ENCODE measurements at regions not wholly inside any gene's neighbourhood (a gene's known extent, or its start where the extent isn't known, plus 50 kb on each side); places are given as distances from the start of the nearest gene placed in this dataset.

DNA sequence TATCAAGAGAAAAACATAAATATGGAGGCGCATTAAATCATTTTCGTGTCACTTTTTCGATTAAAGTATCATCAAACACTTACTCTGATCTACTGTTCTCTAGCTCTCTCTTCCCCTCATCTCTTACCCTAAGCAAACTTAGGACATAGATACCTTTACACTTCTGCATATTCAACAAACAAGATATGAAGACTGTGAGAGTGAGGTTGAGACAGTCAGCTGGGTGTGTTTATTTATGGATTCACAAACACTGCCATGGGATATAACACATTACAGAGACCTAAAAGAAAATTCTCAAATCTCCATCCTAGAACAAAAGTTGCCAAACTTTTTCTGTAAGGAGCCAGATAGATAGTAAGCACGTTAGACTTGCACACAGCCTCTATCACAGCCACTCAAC, 85.2 kb upstream of the ZNF385D start:
- TF ChIP-seq ARNTL (CRISPR knock-in tag; IDR thresholded peaks at IDR 0.05; ENCODE audit: borderline replicate concordance, low read depth): no peak
- no peak for TF ChIP-seq ZC3H10 (CRISPR knock-in tag; IDR thresholded peaks at IDR 0.05)
- no peak for TF ChIP-seq ZNF70 (CRISPR knock-in tag; IDR thresholded peaks at IDR 0.05)
- no peak for TF ChIP-seq ESRRG (CRISPR knock-in tag; IDR thresholded peaks at IDR 0.05)

Data from SK-N-SH treated with all-trans-retinoic acid at 6 μM for 48 hours (cell line).